ENCODE measurements at regions not wholly inside any gene's neighbourhood (a gene's known extent, or its start where the extent isn't known, plus 50 kb on each side); places are given as distances from the start of the nearest gene placed in this dataset.

DNA sequence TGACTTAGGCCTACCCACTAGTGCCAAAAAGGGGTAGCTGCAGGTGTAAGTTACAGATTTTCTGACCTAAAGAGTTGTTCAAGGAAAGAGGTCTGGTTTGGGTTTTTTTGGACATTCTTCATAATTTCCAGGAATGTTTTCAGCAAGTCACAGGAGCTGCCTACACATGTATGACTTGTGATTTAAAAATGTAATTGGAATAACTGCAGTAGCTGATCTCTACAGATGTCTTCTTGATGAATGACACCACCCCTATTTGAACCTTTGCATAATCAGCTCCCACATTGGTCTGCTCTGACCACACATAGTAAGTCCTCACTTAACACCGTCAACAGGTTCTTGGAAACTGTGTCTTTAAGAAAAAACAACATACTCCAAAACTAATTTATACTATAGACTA lies 481.4 kb downstream of the RASEF start:
- peaks cover 3% of the 10 kb centered on the region for H3K9me3 ChIP-seq (ENCODE audit: control insufficient read depth, low read length)
- peaks cover 4% of the 10 kb centered on the region for H3K4me1 ChIP-seq (ENCODE audit: control insufficient read depth, insufficient read depth, low read length, poor library complexity, severe bottlenecking)
- no peaks in the 10 kb centered on the region for H3K36me3 ChIP-seq (ENCODE audit: control insufficient read depth, insufficient read depth, low read length)
- H3K4me3 ChIP-seq (ENCODE audit: extremely low read depth, insufficient read depth, low read length, poor library complexity, severe bottlenecking): no peak overlapping the region
- no peak overlapping the region for H3K27ac ChIP-seq (ENCODE audit: low read depth, low read length, severe bottlenecking)
- no CpG with 5 or more reads among the region's 1 CpG for WGBS, 2 experiments (ENCODE audit: insufficient coverage in 2 of 2)

DNA sequence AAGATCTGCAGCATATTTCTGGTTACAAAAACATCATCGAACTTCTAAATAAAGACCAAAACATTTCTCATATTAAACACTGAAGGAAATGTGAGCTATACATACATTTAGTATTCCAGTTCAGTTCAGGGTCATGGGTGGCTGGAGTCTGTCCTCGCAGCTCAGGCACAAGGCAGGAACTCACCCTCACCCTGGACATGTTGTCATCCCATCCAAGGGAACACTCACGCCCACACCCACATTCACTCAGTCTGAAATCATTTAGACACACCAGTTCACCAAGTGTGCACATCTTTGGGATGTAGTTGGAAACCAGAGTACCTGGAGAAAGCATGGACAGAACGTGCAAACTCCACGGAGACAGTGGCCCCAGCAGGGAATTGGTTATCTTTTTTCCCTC lies 481.0 kb downstream of the RASEF start:
- Histone ChIP-seq H3K4me3 (ENCODE audit: extremely low read depth, insufficient read depth, low read length, poor library complexity, severe bottlenecking) (no peak overlapping the region), H3K4me1 (ENCODE audit: control insufficient read depth, insufficient read depth, low read length, poor library complexity, severe bottlenecking) (peaks cover 4% of the 10 kb centered on the region), H3K27ac (ENCODE audit: low read depth, low read length, severe bottlenecking) (no peak overlapping the region), H3K9me3 (ENCODE audit: control insufficient read depth, low read length) (peaks cover 3% of the 10 kb centered on the region), H3K36me3 (ENCODE audit: control insufficient read depth, insufficient read depth, low read length) (no peaks in the 10 kb centered on the region)
- 83 to 100% methylated on average over 1 of the region's 5 CpGs for WGBS, 2 experiments (ENCODE audit: insufficient coverage in 2 of 2)

DNA sequence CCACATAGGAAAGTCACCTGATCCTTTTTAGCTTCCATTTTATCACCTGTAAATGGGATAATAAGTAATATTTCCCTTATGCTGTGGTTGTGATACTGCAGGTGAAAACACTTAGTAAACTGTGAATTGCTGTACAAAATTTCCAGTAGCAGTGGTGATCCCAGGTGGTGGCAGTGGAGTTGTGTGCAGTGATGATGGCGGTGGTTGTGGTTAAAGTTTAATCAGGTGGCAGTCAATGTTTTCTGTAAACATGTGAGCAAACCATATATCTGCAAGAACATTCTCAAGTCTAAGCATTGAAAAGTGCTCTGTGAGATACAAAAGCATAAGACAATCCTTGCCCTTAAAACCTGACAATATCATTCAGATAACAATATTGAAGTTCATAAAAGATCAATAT lies 480.2 kb downstream of the RASEF start:
- Histone ChIP-seq H3K9me3 (ENCODE audit: control insufficient read depth, low read length) (peaks cover 3% of the 10 kb centered on the region), H3K27ac (ENCODE audit: low read depth, low read length, severe bottlenecking) (no peak overlapping the region), H3K36me3 (ENCODE audit: control insufficient read depth, insufficient read depth, low read length) (no peaks in the 10 kb centered on the region), H3K4me1 (ENCODE audit: control insufficient read depth, insufficient read depth, low read length, poor library complexity, severe bottlenecking) (peaks cover 4% of the 10 kb centered on the region), H3K4me3 (ENCODE audit: extremely low read depth, insufficient read depth, low read length, poor library complexity, severe bottlenecking) (no peak overlapping the region)
- no CpG with 5 or more reads among the region's 1 CpG for WGBS, 2 experiments (ENCODE audit: insufficient coverage in 2 of 2)

DNA sequence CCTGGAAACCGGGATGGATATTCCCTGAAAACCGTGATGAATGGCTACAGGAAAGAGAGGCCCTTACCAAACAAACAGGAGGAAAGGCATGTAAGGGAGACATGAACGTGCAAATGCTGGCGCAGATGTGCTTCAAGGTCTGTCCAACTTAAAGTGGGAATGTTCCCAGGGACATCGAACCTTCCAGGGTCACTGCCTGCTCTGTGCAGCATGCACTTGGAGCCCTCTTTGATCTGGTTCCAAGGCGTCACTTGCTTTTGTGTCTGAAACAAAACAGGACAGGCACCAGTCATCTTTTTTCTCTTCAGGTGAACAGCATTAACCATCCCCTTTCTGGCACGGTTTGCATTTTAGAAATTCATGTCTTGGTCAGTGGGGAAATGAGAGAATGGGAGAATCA lies 479.4 kb downstream of the RASEF start:
- Histone ChIP-seq H3K36me3 (ENCODE audit: control insufficient read depth, insufficient read depth, low read length) (no peaks in the 10 kb centered on the region), H3K4me1 (ENCODE audit: control insufficient read depth, insufficient read depth, low read length, poor library complexity, severe bottlenecking) (peaks cover 4% of the 10 kb centered on the region), H3K9me3 (ENCODE audit: control insufficient read depth, low read length) (peaks cover 3% of the 10 kb centered on the region), H3K4me3 (ENCODE audit: extremely low read depth, insufficient read depth, low read length, poor library complexity, severe bottlenecking) (no peak overlapping the region), H3K27ac (ENCODE audit: low read depth, low read length, severe bottlenecking) (no peak overlapping the region)
- 87 to 94% methylated on average over 4 to 6 of the region's 7 CpGs for WGBS, 2 experiments (ENCODE audit: insufficient coverage in 2 of 2)

DNA sequence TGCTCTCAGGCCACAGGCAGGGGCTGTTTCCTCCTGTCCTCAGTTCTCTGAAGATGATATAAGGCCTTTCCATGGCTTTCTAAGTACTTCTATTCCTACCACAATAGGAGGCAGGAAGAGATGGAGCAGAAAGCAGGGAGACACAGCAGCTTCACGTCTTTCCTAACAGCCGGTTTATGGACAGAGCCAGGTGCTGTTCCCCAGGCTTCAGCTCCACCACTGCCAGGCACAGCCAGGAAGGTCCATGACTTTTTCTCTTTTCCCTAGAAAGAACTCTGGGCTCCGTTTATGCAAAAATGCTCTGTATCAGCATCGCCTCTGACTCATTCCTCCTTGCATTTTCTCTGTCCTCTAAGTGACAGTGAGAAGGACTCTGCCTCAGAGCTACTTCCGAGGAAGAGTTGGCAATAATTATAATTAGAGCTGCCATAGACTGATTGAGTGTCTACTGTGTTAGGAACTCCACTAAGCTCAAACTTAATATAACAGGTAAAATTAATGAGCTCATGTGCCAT lies 478.5 kb downstream of the RASEF start:
- H3K4me3 ChIP-seq (ENCODE audit: extremely low read depth, insufficient read depth, low read length, poor library complexity, severe bottlenecking): no peak overlapping the region
- WGBS, 2 experiments (ENCODE audit: insufficient coverage in 2 of 2): 51 to 88% methylated on average over 3 to 4 of the region's 5 CpGs
- peaks cover 4% of the 10 kb centered on the region for H3K4me1 ChIP-seq (ENCODE audit: control insufficient read depth, insufficient read depth, low read length, poor library complexity, severe bottlenecking)
- no peaks in the 10 kb centered on the region for H3K36me3 ChIP-seq (ENCODE audit: control insufficient read depth, insufficient read depth, low read length)
- H3K9me3 ChIP-seq (ENCODE audit: control insufficient read depth, low read length): no peaks in the 10 kb centered on the region
- H3K27ac ChIP-seq (ENCODE audit: low read depth, low read length, severe bottlenecking): no peak overlapping the region

DNA sequence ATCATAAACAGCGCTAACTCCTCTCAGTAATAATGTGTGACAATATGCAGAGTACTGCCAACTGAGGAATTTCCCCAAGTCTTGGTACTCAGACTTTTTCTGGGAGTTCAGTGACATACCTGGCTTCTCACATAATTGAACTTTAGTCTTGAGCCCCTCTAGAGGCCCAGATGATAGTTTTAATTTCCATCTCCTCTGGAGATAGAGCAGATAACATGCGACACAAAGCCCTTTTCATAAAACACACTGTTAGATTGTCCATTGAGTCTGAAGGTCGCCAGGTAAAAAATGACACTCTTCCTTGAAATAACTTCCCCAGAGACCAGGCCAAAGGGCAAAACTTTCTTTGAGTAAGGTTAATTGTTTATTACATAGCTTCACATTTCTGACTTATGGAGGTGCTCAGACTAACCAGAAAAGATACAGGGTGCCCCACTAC lies 476.0 kb downstream of the RASEF start:
- WGBS, 2 experiments (ENCODE audit: insufficient coverage in 2 of 2): 88 to 100% methylated on average over 1 of the region's 3 CpGs
- no peak overlapping the region for H3K27ac ChIP-seq (ENCODE audit: low read depth, low read length, severe bottlenecking)

DNA sequence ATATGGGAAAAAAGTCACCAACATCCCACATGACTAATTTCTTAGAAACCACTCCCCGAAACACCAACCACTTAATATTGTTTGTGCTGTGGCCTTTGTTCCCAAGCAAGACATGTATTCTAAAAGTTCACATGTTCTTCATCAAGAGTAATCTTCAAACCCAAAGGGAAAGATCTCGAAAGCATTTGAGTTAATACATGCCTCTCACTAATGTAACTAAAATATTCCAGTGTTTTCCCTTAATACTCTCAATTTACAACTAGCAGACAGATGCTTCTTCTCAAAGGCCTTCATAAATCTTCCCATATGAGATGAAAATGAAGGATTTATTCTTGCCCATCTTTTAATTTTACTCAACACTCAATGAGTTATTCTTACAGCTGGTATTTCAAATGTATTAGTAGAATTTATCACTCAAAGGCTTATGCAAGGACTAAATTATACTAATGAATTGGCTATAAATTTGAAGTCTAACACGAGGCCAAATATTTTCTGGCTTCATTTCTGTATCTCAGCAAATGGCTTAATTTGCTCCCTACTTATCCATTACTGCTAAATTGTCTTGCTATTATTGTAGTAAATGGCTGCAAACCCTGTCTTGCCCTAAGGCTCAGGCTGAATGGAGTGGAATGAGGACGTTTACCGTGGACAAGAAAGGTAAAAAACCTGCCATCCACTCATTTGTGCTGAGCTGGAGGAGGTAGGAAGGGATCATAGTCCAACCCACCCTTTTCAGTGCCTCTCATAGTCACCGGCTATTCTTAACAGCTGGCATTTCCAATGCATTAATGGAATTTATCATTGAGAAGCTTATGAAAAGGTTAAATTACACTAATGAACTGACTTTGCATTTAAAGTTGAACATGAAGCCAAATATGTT lies 474.4 kb downstream of the RASEF start:
- no peak overlapping the region for H3K27ac ChIP-seq (ENCODE audit: low read depth, low read length, severe bottlenecking)
- peaks cover 4% of the 10 kb centered on the region for H3K4me1 ChIP-seq (ENCODE audit: control insufficient read depth, insufficient read depth, low read length, poor library complexity, severe bottlenecking)
- no peaks in the 10 kb centered on the region for H3K9me3 ChIP-seq (ENCODE audit: control insufficient read depth, low read length)
- 80 to 95% methylated on average over 2 to 4 of the region's 6 CpGs for WGBS, 2 experiments (ENCODE audit: insufficient coverage in 2 of 2)
- no peaks in the 10 kb centered on the region for H3K36me3 ChIP-seq (ENCODE audit: control insufficient read depth, insufficient read depth, low read length)
- no peak overlapping the region for H3K4me3 ChIP-seq (ENCODE audit: extremely low read depth, insufficient read depth, low read length, poor library complexity, severe bottlenecking)

More for the DNA sequence above, 476.0 kb downstream of the RASEF start:
- Histone ChIP-seq H3K9me3 (ENCODE audit: control insufficient read depth, low read length) (no peaks in the 10 kb centered on the region), H3K4me3 (ENCODE audit: extremely low read depth, insufficient read depth, low read length, poor library complexity, severe bottlenecking) (no peak overlapping the region), H3K36me3 (ENCODE audit: control insufficient read depth, insufficient read depth, low read length) (no peaks in the 10 kb centered on the region), H3K4me1 (ENCODE audit: control insufficient read depth, insufficient read depth, low read length, poor library complexity, severe bottlenecking) (peaks cover 4% of the 10 kb centered on the region)

DNA sequence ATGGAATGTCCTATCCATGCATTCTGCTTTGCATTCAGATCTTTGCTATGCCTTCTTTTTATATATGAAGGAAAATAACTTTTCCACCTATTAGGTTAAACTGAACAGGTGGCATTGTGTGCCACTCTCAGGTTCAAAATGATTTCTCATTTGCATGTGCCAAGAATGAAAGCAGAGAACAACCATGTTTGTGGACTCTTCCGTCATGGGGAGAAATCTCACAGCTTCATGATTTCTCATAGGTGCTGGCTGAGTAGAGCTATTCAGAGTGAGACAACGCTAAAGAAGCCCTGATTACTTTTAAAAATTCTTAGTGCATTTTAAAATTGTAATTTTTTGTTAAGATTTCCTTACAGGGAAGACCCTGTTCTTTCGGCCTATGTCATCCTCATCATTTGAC lies 472.1 kb downstream of the RASEF start:
- Histone ChIP-seq H3K27ac (ENCODE audit: low read depth, low read length, severe bottlenecking) (no peak overlapping the region), H3K36me3 (ENCODE audit: control insufficient read depth, insufficient read depth, low read length) (no peaks in the 10 kb centered on the region), H3K4me1 (ENCODE audit: control insufficient read depth, insufficient read depth, low read length, poor library complexity, severe bottlenecking) (no peaks in the 10 kb centered on the region), H3K4me3 (ENCODE audit: extremely low read depth, insufficient read depth, low read length, poor library complexity, severe bottlenecking) (no peak overlapping the region), H3K9me3 (ENCODE audit: control insufficient read depth, low read length) (no peaks in the 10 kb centered on the region)
- WGBS, 2 experiments (ENCODE audit: insufficient coverage in 2 of 2): 92 to 95% methylated on average over 2 of the region's 3 CpGs

DNA sequence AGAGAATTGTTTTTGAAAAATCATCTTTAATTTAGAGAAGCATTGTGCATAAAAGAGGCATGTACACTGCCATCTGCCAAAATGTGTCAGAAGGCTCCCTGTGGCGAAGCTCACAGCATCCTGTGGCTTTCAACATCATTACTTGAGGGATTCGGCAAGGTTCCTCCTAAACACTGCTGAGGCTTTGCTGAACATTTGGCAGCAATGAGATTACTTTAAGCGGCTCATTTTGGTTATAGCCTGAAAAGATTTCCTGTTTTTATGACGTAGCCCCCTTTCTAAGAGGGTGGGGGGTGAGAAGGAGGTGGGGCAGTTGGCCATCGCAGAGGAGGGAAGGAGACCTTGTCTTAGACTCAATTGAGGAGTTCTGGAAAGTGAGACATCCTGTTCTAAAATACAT lies 469.4 kb downstream of the RASEF start:
- Histone ChIP-seq H3K27ac (ENCODE audit: low read depth, low read length, severe bottlenecking) (no peak overlapping the region), H3K4me1 (ENCODE audit: control insufficient read depth, insufficient read depth, low read length, poor library complexity, severe bottlenecking) (no peaks in the 10 kb centered on the region), H3K9me3 (ENCODE audit: control insufficient read depth, low read length) (no peaks in the 10 kb centered on the region), H3K36me3 (ENCODE audit: control insufficient read depth, insufficient read depth, low read length) (no peaks in the 10 kb centered on the region), H3K4me3 (ENCODE audit: extremely low read depth, insufficient read depth, low read length, poor library complexity, severe bottlenecking) (no peak overlapping the region)
- WGBS, 2 experiments (ENCODE audit: insufficient coverage in 2 of 2): 90 to 93% methylated on average over 3 to 5 of the region's 5 CpGs

DNA sequence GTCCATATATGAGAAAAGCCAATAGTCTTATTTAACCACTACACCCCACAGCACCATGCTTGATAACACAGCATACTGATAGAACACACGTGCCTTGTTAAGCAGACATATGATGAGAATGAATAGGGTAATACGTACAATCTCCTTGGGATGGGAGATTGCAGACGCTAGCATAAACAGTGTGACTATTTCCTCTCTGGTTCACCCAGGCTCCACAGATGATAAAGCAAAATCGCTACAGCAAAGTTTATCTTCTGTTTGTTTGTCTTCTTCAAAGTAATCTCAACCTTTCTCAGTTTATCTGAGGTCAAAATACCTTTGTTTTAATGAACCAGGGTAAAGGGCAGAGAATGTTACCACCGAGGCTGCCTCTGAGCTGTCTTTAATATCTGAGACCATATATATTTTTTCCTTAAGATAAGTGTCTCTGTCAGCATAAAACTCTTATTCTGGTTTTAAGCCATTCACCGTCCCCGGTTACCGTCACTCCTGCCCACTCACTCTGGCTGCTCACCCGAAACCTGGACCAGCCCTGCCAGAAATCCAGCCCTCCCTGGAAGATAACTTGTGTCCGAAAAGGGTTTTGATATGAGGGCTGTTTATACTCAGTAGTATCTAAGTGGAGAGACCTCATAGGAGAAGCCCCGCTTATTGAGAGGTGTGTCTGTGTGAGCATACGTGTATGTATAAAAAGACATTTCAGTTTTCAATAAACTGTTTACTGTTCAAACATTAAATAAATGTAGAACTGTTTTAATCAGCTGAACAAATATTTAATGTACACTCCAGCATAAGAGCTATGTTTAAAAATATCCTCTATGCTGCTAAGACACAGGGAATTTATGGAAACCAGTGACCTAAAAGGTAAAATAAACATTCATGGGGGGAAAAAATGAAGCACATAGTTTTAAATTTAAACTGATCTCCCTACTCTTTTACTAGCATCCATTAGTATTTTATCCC lies 465.4 kb downstream of the RASEF start:
- no peaks in the 10 kb centered on the region for H3K9me3 ChIP-seq (ENCODE audit: control insufficient read depth, low read length)
- H3K4me3 ChIP-seq (ENCODE audit: extremely low read depth, insufficient read depth, low read length, poor library complexity, severe bottlenecking): no peak overlapping the region
- H3K4me1 ChIP-seq (ENCODE audit: control insufficient read depth, insufficient read depth, low read length, poor library complexity, severe bottlenecking): peaks cover 17% of the 10 kb centered on the region
- no peaks in the 10 kb centered on the region for H3K36me3 ChIP-seq (ENCODE audit: control insufficient read depth, insufficient read depth, low read length)
- 85 to 88% methylated on average over 3 to 7 of the region's 12 CpGs for WGBS, 2 experiments (ENCODE audit: insufficient coverage in 2 of 2)
- no peak overlapping the region for H3K27ac ChIP-seq (ENCODE audit: low read depth, low read length, severe bottlenecking)

Data from mesodermal cell (in vitro differentiated cells).